ENCODE measurements at regions not wholly inside any gene's neighbourhood (a gene's known extent, or its start where the extent isn't known, plus 50 kb on each side); places are given as distances from the start of the nearest gene placed in this dataset.

DNA sequence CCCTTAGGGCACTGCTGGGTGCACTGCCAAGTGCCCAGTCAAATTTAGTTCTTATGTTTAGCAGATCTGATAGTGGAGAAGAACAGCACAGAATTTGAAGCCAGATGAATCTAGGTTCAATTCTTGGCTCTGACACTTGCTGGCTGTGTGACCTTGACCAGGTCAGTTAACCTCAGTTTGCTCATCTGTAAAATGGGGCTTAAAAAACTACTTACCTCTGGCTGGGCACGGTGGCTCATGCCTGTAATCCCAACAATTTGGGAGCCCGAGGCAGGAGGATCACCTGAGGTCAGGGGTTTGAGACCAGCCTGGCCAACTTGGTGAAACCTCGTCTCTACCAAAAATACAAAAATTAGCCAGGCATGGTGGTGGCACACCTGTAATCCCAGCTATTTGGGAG is 49.9 kb upstream of the MLN start:
- no peak for FAIRE-seq
- no peak for DNase-seq (ENCODE audit: extremely low spot score, insufficient read length, low read depth)
